Hepatic stellate cell (primary cell): ENCODE measurements at regions not wholly inside any gene's neighbourhood (a gene's known extent, or its start where the extent isn't known, plus 50 kb on each side); places are given as distances from the start of the nearest gene placed in this dataset.

Experiments
- DNase-seq: peaks from one replicate; pipeline ENCODE4 v3.0.0; 2011; ENCODE audit warnings: low spot score

- DNase-seq: peak; percentile 9
Observed at GRCh38 chr10:81026591-81026990, 488.9 kb downstream of the SH2D4B start.

GRCh38 chr10:81027223-81027622 lies 489.5 kb downstream of the SH2D4B start:
- peak; percentile 10 for DNase-seq

DNA sequence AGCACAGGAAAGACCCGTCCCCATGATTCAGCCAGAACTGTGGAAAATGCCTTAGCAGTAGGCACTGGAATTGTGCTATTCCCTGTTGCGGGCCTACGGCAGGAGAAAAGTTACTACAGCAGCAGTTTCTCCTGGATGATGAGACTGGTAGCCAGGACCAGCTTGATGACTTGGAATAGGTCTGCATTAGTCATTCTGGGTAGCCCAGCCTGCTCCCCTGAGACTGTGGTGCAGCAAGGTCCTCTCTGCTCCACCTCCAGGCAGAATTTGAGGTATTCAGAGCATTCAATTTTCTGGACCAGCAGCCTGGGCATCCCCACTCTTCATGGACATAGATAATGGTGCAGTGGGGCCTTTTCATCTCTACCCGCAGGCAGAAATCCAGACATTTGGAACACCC lies 490.0 kb downstream of the SH2D4B start:
- no peak for DNase-seq

DNA sequence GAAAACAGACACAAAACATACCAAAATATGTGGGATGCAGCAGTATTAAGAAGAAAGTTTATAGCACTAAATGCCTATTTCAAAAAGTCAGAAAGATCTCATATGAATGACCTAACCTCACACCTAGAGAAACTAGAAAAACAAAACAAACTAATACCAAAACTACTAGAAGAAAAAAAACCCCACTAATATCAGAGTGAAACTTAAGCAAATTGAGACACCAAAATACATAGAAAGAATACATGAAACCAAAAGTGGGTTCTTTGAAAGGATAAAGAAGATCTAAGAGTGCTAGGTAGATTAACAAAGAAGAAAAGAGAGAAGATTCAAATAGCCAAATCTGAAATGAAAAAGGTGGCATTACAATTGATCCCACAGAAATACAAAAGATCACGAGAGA lies 494.1 kb downstream of the SH2D4B start:
- DNase-seq: no peak

GRCh38 chr10:81034383-81034782 lies 496.7 kb downstream of the SH2D4B start:
- DNase-seq: no peak

GRCh38 chr10:81036257-81036656 lies 498.6 kb downstream of the SH2D4B start:
- DNase-seq: no peak

GRCh38 chr10:81040031-81040430 lies 502.3 kb downstream of the SH2D4B start:
- DNase-seq: no peak

DNA sequence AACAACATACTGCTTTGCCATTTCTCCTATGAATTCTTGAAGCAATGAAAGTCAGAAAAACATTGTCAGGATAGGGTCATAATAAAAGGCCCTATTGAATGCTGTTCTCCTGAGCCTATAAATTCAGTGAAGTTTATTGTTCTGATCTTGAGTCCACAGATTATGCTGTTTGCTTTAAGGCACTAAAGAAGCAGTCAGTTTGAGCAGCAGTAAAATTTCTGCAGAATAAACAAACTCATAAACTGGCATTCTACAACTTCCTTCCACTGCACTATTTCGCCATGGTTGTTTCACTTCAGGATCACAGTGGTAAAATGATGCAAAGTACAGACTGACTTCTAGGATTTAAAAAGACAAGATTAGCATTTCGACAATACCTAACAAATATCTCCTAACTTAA lies 503.2 kb downstream of the SH2D4B start:
- DNase-seq: no peak

DNA sequence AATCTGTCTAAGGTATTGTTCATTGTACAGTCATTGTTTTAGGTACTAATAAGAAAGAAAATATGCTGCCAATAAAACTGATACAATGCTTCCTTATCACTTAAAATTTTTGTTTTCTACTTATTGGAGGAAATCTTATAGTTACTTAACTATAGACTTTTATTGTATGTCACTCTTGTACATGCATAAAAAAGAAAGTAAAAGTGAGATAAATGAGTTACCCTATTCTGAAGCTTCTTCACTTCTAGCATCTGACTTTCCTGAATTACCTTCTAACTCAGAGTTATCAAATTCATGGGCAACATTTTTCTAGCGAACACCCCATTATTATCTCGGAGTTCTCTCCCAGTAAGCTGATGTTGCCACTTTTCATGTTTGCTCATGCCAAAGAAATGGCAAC lies 504.9 kb downstream of the SH2D4B start:
- DNase-seq: no peak

DNA sequence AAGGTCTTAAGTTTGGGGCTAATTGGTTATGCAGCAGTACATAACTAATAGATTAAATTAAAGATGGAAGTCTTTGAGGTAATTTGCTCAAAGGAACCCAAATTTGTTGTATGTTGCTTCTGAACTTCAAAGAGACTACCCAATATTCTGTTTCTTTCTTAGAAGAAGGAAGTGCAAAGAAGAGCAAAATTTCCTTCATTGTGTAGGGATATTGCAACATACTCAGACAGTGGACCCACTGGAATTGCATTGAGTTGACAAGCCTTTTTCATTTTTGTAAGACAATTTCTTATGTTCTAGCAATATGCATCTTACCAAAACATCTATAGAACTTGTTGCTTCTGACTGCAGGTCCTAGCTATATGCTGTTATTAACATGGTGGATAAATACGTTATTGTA lies 527.8 kb downstream of the SH2D4B start:
- DNase-seq: no peak

- no peak for DNase-seq
Observed at GRCh38 chr10:81068460-81068859, 530.8 kb downstream of the SH2D4B start.

DNA sequence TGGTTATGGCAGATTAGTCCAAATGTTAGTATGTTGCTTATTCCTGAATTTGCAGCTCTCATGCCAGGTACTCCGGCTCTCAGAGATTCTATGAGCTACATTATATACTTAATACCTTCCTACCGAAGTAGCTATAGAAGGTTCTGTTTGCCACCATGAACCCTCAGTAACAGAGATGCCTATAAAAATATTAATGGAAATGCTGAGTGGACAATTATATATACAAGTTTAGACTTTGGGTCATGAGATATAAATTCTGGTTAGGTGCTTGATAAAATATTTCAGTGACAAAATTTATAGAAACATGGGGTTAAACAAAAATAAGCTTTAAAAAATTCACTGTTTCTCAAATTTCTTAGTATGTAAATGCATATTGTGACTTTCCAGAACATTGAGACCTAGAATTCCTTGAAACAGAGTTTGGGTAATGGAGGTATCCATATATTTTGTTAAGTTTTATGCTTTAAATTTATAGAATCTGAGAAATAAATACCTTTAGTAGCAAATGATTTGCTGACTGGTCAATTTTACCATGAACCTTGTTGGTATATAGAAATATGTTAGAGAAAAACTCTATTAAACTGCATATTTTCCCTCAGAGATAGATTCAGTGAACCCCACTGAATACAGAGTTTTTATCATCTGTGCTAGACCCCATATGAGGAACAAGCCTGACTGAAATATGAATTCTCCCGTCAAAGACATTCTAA lies 533.5 kb downstream of the SH2D4B start:
- no peak for DNase-seq

GRCh38 chr10:81073155-81073554 lies 535.5 kb downstream of the SH2D4B start:
- DNase-seq: no peak

GRCh38 chr10:81081887-81082620 lies 544.4 kb downstream of the SH2D4B start:
- DNase-seq: no peak

DNA sequence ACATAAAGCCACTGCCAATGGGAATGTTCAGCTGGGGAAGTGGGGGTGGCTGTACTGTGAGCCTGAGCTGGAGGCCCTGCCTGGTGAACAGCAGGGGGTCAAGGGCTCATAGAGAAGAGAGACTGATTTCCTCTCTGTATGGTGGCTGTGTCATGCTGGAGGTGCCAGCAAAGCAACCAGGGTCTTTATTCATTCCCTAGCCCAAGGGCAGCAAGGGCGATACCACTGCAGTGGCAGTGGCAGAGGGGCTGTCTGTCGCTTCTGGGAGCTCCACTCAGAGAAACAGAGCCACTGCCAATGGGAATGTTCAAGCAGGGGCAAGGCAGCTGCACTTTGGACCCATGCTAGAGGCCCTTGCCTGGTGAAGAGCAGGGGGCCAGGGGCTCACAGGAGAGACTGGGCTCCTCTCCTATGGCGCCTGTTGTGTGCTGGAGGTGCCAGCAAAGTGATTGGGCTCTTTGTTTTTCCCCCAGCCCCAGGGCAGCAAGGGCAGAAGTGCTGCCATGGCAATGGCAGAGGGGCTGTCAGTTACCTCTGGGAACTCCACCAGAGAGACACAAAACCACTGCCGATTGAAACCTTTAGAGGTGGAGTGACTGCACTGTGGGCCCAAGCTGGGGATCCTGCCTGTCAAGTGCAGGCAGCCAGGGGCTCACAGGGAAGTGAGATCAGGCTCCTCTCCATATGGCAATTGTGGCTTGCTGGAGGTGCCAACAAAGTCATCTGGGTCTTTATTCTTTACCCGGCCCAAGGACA lies 545.1 kb downstream of the SH2D4B start:
- no peak for DNase-seq

GRCh38 chr10:81093056-81093455 lies 555.4 kb downstream of the SH2D4B start:
- no peak for DNase-seq

- no peak for DNase-seq
Observed at GRCh38 chr10:81095238-81095637, 557.5 kb downstream of the SH2D4B start.

DNA sequence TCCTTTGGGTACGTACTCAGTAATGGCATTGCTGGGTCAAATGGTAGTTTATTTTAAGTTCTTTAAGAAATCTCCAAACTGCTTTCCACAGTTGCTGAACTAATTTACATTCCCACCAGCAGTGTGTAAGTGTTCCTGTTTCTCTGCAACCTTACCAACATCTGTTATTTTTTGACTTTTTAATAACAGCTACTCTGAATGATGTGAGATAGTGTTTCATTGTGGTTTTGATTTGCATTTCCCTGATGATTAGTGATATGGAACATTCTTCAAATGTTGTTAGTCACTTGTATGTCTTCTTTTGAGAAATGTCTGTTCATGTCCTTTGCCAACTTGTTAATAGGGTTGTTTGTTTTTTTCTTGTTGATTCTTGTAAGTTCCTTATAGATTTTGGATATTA lies 558.9 kb downstream of the SH2D4B start:
- no peak for DNase-seq

DNA sequence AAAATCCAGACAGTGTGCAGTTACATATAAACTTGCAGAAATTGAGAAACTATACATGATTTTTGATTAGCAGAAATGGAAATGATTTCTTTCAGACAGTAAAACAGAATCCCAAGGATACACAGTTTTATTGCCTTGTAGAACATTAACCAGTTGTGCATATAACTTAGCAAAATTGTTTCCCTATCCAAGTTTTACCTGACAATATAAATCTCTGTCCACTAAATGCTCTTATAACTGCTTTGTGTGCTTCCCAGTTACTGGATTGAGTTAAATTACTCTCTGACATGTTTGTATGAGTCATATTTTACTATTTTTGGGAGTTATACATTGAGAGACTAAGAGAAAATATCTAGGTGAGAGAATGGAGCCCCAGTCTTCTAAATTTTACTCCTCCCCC lies 563.4 kb downstream of the SH2D4B start:
- DNase-seq: no peak

GRCh38 chr10:81104494-81104893 lies 566.8 kb downstream of the SH2D4B start:
- DNase-seq: no peak

DNA sequence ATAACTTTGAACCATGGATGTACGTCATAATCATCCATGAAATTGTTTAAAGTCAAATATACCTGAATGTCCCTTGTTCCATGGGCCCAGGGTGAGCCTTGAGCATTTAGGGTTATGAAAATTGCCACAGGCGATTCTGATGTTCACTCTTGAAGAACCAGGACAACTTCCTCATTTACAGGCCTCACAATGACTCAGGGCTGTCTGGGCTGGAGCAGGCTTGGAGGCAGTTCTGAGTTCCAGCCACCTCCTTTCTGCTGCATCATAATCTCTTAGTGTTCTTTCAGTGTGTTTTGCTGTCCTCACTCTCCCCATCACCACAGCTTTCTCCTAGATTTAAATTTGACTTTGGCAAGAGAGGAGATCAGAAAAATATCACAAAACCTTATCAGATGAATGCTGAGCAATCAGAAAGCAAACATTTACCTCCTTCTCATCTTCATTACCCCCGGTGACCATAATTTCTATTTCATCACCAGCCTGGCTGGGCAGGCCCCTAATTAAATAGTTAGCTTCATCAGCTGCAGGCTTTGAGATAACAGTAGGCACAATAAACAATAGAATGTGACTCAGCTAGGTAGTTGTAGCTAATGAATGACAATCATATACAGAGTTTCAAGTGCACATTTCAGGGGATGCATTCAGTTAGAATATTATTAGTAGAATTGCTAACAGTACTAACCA lies 571.0 kb downstream of the SH2D4B start:
- DNase-seq: no peak

DNA sequence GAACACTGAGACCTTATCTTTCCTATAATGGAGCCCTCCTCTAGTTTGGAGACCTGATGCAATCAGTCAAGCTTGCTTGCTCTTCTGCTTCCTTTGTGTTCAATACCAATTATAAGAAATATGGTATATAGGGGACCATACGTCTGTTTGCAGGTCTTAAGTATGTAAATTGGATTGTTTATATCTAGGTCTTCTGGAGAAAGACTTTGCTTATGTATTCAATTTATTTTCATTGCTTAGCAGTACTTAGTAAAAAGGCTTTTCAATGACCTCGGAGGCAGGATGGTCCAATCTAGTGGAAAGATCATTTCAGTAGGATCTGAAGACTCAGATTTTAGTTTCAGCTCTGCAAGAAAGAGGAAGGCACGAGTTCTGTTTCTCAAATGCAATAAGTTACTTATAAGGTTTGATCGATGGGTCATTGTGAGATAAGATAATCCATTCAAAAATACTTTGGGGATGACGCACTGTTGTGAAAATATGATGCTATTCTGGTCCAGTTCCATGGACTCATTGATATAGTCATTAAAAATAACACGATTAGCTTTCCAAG lies 571.6 kb downstream of the SH2D4B start:
- DNase-seq: no peak
